OCI-LY7 (cell line): ENCODE measurements at regions not wholly inside any gene's neighbourhood (a gene's known extent, or its start where the extent isn't known, plus 50 kb on each side); places are given as distances from the start of the nearest gene placed in this dataset.

ENCODE experiments used
- CTCF ChIP-seq: fragments of 200-600 bp; sonication (generic); conservative IDR thresholded peaks from 2 replicates; pipeline ENCODE4 v1.5.1; 2014; ENCODE audit warnings: mild to moderate bottlenecking, antibody characterized with exemption, low read length, moderate library complexity, mixed read lengths
- EZH2phosphoT487 ChIP-seq: fragments of 200-600 bp; sonication (generic); IDR thresholded peaks from 2 replicates; pipeline ENCODE4 v1.6.1; 2018; ENCODE audit warnings: low read depth, borderline replicate concordance, mild to moderate bottlenecking, mixed run types, antibody characterized with exemption, low read length, moderate library complexity, mixed read lengths

GRCh38 chr12:104852102-104852501 lies 106.0 kb downstream of the SLC41A2 start:
- TF ChIP-seq CTCF (no peak), EZH2phosphoT487 (no peak)
